GM18498 (cell line): ENCODE measurements at regions not wholly inside any gene's neighbourhood (a gene's known extent, or its start where the extent isn't known, plus 50 kb on each side); places are given as distances from the start of the nearest gene placed in this dataset.

Experiments used
- ATAC-seq: cut with Tn5 transposase; IDR thresholded peaks from one replicate; pipeline ENCODE4 v1.9.1; 2021; ENCODE audit warnings: mild to moderate bottlenecking, moderate library complexity; ENCODE audit not compliant: unreplicated experiment

GRCh38 chr11:109251230-109251629 lies 170.8 kb upstream of the C11orf87 start:
- no peak for ATAC-seq

GRCh38 chr11:109264128-109264527 lies 157.9 kb upstream of the C11orf87 start:
- no peak for ATAC-seq

DNA sequence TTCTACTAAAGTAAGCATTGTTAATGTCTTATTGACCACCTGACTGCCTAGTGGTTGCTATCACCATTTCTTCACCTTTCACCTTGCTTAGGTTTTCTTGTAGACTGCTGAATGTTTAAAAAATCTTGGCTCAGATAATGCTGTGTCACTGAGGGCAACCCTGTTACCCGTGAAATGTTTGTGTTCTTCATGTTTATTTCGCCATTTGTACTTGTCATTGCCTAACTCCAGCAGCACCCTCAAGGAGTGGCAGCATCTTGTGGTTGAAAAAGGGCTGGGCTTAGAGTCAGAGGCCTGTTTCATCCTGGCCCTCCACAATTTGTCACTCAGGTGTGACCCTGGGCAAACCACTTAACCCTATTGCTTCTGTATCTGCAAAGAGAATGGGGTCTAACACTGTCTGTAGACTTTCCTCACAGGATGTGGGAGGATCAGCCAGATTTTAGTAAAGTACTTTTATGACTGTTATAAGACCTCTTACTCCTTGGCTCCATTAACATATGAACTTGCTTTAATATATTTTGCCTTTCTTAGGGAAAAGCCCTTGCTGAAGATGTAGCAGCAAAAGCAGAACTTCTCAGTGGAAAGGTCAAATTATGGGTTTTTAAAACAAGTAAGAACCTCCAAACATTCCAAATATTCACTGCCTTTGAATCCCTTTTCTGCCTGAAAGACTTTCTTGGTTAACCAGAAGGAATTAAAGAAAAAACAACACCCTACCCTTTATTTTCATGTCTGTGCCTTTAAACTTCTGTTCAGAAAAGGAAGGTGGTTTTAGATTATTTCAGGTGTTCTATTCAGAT lies 154.5 kb upstream of the C11orf87 start:
- ATAC-seq = no peak

DNA sequence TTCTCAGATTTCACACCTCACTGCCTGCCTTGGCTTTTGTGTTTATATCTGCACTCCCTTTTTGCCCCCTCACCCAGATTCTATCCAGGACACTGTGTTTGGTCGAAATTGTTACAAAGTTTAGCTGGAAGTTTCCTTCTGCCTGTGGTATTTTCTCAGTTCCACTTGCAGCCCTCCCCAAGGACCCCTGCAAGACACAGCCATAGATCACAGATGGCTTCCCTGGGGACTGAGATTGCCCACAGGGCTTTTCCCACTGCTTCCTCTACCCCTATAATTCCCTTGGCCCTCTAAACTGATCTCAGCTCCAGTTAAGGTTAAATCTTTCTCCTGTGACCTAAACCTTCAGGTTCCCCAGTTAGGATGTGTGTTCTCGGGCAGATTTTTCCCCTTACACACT lies 146.1 kb upstream of the C11orf87 start:
- ATAC-seq = no peak

- ATAC-seq = no peak
These were observed 136.5 kb upstream of the C11orf87 start for GRCh38 chr11:109285465-109285864.

DNA sequence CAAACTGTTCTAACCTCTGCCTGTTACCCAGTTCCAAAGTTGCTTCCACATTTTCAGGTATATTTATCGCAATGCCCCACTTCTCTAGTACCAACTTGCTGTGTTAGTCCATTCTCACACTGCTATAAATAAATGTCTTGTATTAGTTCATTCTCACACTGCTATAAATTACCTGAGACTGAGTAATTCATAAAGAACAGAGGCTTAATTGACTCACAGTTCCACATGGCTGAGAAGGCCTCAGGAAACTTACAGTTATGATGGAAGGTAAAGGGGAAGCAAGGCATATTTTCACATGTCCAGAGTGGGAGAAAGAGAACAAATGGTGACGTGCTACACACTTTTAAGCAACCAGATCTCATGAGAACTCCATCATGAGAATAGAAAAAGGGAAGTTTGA lies 130.4 kb upstream of the C11orf87 start:
- no peak for ATAC-seq

GRCh38 chr11:109298865-109299264 lies 123.1 kb upstream of the C11orf87 start:
- no peak for ATAC-seq

DNA sequence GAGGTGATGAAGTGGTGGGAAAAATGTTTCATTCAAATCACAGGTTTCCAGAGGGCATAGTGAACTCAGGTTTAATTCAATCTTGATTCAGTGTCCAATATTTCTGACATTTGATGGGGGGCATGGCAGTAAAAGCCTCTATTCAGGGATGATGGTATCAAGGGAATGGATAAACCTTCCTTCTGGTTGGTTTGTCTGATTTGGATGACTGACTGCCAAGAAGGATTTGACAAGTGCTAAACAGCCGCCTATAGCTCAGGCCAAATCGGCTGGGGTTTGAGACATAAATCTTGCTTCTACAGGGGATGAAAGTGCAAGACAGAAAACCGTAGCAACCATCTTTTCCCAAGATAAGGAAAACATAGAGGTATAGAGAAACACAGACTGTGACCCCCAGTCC lies 121.8 kb upstream of the C11orf87 start:
- ATAC-seq = no peak

DNA sequence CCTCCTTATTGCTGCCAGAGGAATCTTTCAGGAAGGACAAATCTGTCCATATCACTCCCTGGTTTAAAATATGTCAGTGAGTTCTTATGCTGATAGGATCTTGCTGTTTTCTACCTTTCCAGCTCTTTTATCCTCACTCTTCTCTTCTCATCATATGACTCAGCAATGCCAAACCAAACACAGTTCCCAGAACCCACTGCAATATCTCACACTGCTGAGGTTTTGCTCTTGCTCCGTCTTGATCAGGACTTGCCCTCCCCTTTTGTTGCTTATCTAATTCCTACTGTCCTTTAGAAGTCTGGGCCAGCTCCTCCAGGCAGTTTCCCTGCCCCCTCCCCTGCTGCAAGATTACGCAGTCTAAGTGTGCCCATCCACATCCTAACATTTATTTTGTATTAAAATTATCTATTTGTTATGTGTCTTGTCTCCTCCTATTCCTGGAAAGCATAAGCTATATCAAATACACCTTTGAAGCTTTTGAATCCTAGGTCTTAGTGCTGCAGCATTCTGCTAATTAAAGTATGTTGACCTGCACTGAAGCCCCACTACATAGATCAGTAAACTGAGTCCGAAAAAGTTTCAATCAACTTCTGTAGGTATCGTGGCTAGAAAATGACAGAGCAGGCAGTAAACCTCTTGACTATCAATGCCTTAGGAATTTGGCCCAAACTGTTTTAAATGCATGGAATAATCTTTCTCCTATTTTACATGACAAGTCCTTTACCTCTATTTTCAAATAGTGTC lies 119.2 kb upstream of the C11orf87 start:
- ATAC-seq = no peak

DNA sequence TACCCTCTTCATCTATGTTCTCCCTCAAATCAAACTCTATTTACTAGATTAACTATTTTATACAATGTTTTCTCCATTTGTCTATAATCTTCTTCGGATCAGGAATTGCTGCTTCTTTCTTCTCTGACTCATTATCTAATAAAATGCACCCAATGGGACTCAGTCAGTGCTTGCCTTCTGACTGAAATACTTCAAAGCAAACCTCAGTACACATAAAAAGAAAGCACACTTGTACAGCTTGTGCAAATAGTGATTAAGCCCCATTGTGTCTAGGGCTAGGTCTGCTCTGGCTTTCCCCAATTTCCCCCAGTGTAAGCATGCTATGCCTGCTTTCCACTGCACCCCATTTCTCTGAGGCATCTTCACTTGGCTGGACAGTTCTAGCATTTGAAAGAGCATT lies 118.6 kb upstream of the C11orf87 start:
- ATAC-seq = no peak

- no peak for ATAC-seq
These were observed 117.8 kb upstream of the C11orf87 start for GRCh38 chr11:109304159-109304558.

GRCh38 chr11:109305009-109305408 lies 117.0 kb upstream of the C11orf87 start:
- no peak for ATAC-seq

GRCh38 chr11:109306322-109306721 lies 115.7 kb upstream of the C11orf87 start:
- no peak for ATAC-seq

GRCh38 chr11:109307366-109307765 lies 114.6 kb upstream of the C11orf87 start:
- no peak for ATAC-seq

DNA sequence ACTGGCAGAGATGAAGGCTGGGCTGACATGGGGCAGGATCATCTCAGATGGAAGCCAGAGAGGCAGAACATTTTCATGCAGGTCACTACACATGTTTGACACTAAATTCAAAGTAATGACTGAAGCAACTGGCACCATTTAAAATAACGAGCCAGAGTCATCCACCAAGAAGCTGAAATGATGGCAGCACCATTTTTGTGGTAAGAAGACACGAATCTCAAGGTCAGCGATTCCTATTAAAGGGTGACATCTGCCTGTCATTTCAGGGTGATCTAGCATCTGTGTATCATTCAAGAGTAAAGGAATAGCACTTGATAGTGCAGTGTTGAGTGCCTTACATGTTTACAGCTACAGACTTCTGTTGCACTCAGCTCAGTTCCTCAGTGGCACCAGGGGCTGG lies 113.4 kb upstream of the C11orf87 start:
- ATAC-seq = no peak

GRCh38 chr11:109309153-109309552 lies 112.8 kb upstream of the C11orf87 start:
- no peak for ATAC-seq

GRCh38 chr11:109317726-109318125 lies 104.3 kb upstream of the C11orf87 start:
- no peak for ATAC-seq

GRCh38 chr11:109320595-109320994 lies 101.4 kb upstream of the C11orf87 start:
- ATAC-seq = no peak

- ATAC-seq = no peak
These were observed 95.2 kb upstream of the C11orf87 start for GRCh38 chr11:109326781-109327180.

DNA sequence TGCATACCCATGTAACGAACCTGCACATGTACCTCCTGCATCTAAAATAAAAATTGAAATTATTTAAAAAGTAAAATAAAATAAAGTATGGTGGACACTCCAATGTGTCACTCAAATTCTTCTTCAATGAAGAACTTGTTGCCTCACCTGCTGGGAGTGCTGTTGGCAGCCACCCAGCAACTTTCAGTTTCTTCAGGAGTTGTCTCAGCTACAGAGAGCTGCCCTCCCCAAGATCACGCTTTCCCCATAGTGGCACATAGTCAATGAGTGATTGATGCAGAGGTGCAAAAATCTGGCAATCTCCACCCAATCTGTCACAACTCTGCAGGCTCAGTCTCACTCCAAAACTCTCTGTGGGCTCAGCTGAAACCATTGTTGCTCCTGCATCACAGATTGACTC lies 92.3 kb upstream of the C11orf87 start:
- ATAC-seq = no peak

DNA sequence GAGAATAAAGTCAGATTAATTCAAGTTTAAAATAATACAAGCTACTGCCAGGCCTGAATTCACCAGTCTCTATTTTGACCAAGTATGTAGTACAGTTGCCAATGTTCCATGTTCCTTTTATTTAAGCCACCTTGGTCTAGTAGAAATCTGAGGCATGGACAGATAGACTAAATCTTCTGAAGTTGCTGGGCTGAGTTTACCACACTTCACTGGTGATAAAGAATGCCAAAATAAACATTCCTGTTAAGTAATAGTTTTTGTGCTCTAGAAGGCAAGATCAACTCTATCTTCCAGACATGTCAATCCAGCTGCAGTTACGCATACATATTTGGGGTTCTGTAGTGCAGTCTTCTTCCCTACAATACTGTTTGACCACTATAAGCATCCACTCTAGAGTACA lies 83.9 kb upstream of the C11orf87 start:
- ATAC-seq = no peak

GRCh38 chr11:109342261-109342660 lies 79.7 kb upstream of the C11orf87 start:
- ATAC-seq = no peak
